Mesenchymal stem cell (in vitro differentiated cells and primary cell): ENCODE measurements at regions not wholly inside any gene's neighbourhood (a gene's known extent, or its start where the extent isn't known, plus 50 kb on each side); places are given as distances from the start of the nearest gene placed in this dataset.

ENCODE experiments used
- DNase-seq: peaks from one replicate; pipeline ENCODE4 v3.0.0-alpha.2; 2013
- H2AFZ ChIP-seq: one replicate; pipeline ENCODE4 v1.6.1; 2013; ENCODE audit warnings: low read depth, mild to moderate bottlenecking, control low read depth, inconsistent platforms, low read length, moderate library complexity
- H2AK5ac ChIP-seq: 2 replicates; pipeline ENCODE4 v1.6.1; 2013; ENCODE audit warnings: low read length, moderate library complexity, mild to moderate bottlenecking, inconsistent platforms; ENCODE audit not compliant: severe bottlenecking
- H2BK120ac ChIP-seq: one replicate; pipeline ENCODE4 v1.6.1; 2013; ENCODE audit warnings: low read depth, mild to moderate bottlenecking, inconsistent platforms, low read length, moderate library complexity
- H2BK12ac ChIP-seq, 2 experiments: one replicate each; pipeline ENCODE4 v1.6.1; 2013; ENCODE audit warnings: inconsistent platforms in 2 of 2, low read length in 2 of 2, mild to moderate bottlenecking in 2 of 2, moderate library complexity in 2 of 2, control low read depth in 1 of 2
- H2BK15ac ChIP-seq: one replicate; pipeline ENCODE4 v1.6.1; 2013; ENCODE audit warnings: mild to moderate bottlenecking, low read depth, inconsistent platforms; ENCODE audit not compliant: poor library complexity, severe bottlenecking
- H2BK5ac ChIP-seq: 2 replicates; pipeline ENCODE4 v1.6.1; 2013; ENCODE audit warnings: low read depth, mild to moderate bottlenecking, low read length, control low read depth, inconsistent platforms; ENCODE audit not compliant: poor library complexity, severe bottlenecking
- H3K14ac ChIP-seq, 2 experiments: one replicate each; pipeline ENCODE4 v1.6.1; 2013; ENCODE audit warnings: inconsistent platforms in 2 of 2, low read length in 2 of 2, control low read depth in 1 of 2, mild to moderate bottlenecking in 1 of 2, moderate library complexity in 1 of 2
- H3K18ac ChIP-seq, 2 experiments: one replicate each; pipeline ENCODE4 v1.6.1; 2013; ENCODE audit warnings: inconsistent platforms in 2 of 2, low read length in 2 of 2, control low read depth in 1 of 2, low read depth in 1 of 2, mild to moderate bottlenecking in 1 of 2
- H3K23ac ChIP-seq, 2 experiments: one replicate each; pipeline ENCODE4 v1.6.1; 2013; ENCODE audit warnings: inconsistent platforms in 2 of 2, low read length in 2 of 2, mild to moderate bottlenecking in 2 of 2, moderate library complexity in 2 of 2, control low read depth in 1 of 2
- H3K27ac ChIP-seq: 2 replicates; pipeline ENCODE4 v1.5.1; 2013; ENCODE audit warnings: mild to moderate bottlenecking, moderate library complexity, low read length, control low read depth, inconsistent platforms; ENCODE audit not compliant: poor library complexity, severe bottlenecking
- H3K27me3 ChIP-seq, 2 experiments: 2 replicates each; pipeline versions ENCODE4 v1.6.1 to v1.7.0; 2013; ENCODE audit warnings: low read length in 2 of 2, mild to moderate bottlenecking in 2 of 2, moderate library complexity in 2 of 2, control low read depth in 1 of 2, inconsistent platforms in 1 of 2; ENCODE audit not compliant: control insufficient read depth in 1 of 2, insufficient read depth in 1 of 2
- H3K36me3 ChIP-seq, 2 experiments: 2 replicates each; pipeline versions ENCODE4 v1.6.1 to v1.7.0; 2013; ENCODE audit warnings: low read length in 2 of 2, control low read depth in 1 of 2, inconsistent platforms in 1 of 2, low read depth in 1 of 2, mild to moderate bottlenecking in 1 of 2; ENCODE audit not compliant: insufficient read depth in 2 of 2, control insufficient read depth in 1 of 2
- H3K4ac ChIP-seq, 2 experiments: one replicate each; pipeline ENCODE4 v1.6.1; 2013; ENCODE audit warnings: inconsistent platforms in 2 of 2, low read length in 2 of 2, mild to moderate bottlenecking in 2 of 2, moderate library complexity in 2 of 2, control low read depth in 1 of 2, low read depth in 1 of 2
- H3K4me1 ChIP-seq: 2 replicates; pipeline ENCODE4 v1.6.1; 2013; ENCODE audit warnings: low read depth, low read length, control low read depth; ENCODE audit not compliant: control insufficient read depth, insufficient read depth
- H3K4me2 ChIP-seq: 2 replicates; pipeline ENCODE4 v1.6.1; 2013; ENCODE audit warnings: low read length, mild to moderate bottlenecking, inconsistent platforms; ENCODE audit not compliant: poor library complexity, severe bottlenecking
- H3K4me3 ChIP-seq, 2 experiments: 2 replicates each; pipeline versions ENCODE4 v1.5.1 to v1.7.0; 2013; ENCODE audit warnings: low read length in 2 of 2, mild to moderate bottlenecking in 2 of 2, control low read depth in 1 of 2, low read depth in 1 of 2; ENCODE audit not compliant: insufficient read depth in 1 of 2
- H3K79me1 ChIP-seq: replicated peaks from 2 replicates; pipeline ENCODE4 v1.6.1; 2013; ENCODE audit warnings: mild to moderate bottlenecking, control low read depth, low read length, inconsistent platforms; ENCODE audit not compliant: poor library complexity, severe bottlenecking
- H3K9ac ChIP-seq: 2 replicates; pipeline ENCODE4 v1.7.0; 2013; ENCODE audit warnings: mild to moderate bottlenecking, low read length, moderate library complexity
- H3K9me3 ChIP-seq: 2 replicates; pipeline ENCODE4 v1.7.0; 2013; ENCODE audit warnings: mild to moderate bottlenecking, low read length; ENCODE audit not compliant: control insufficient read depth
- H4K8ac ChIP-seq: one replicate; pipeline ENCODE4 v1.6.1; 2013; ENCODE audit warnings: inconsistent platforms, mild to moderate bottlenecking, low read length, moderate library complexity
- H4K91ac ChIP-seq: one replicate; pipeline ENCODE4 v1.6.1; 2013; ENCODE audit warnings: mild to moderate bottlenecking, low read length, inconsistent platforms
- WGBS: methylation state at CpG from one replicate; pipeline ENCODE4 v1.1.7; 2013; ENCODE audit warnings: mixed read lengths; 5-methylcytosine and 5-hydroxymethylcytosine counted together

- H2AK5ac ChIP-seq, result no peak overlapping the region
- H3K14ac ChIP-seq, result no peak overlapping the region
- H2AFZ ChIP-seq, result no peak overlapping the region
- no peak overlapping the region for H3K4me2 ChIP-seq
- no peak overlapping the region for H3K23ac ChIP-seq
- H4K8ac ChIP-seq, result no peak overlapping the region
- no peak overlapping the region for H2BK5ac ChIP-seq
- 70% methylated on average over 3 of the region's 4 CpGs for WGBS
- H3K9ac ChIP-seq, result no peak overlapping the region
- no peak overlapping the region for H4K91ac ChIP-seq
- H3K4me3 ChIP-seq, result no peak overlapping the region
- no peak overlapping the region for H2BK12ac ChIP-seq
- H3K27ac ChIP-seq, result no peak overlapping the region
- H2BK120ac ChIP-seq, result no peak overlapping the region
- peak overlapping the region in 1 of 2 experiments; percentile 26 for H3K4ac ChIP-seq
- no peaks in the 10 kb centered on the region for H3K9me3 ChIP-seq
- no peaks in the 10 kb centered on the region for H3K36me3 ChIP-seq
- H2BK15ac ChIP-seq, result no peak overlapping the region
- no peaks in the 10 kb centered on the region for H3K79me1 ChIP-seq
- H3K27me3 ChIP-seq, result peaks cover 0 to 79% of the 10 kb centered on the region in 2 experiments
- H3K18ac ChIP-seq, result peak overlapping the region in 1 of 2 experiments; percentile 55
- DNase-seq, result no peak
- peaks cover 3% of the 10 kb centered on the region for H3K4me1 ChIP-seq
Measured at GRCh38 chr10:29184205-29185000, 104.5 kb upstream of the LYZL1 start.

- Histone ChIP-seq H2AK5ac (no peak overlapping the region), H3K18ac (no peak overlapping the region), H3K36me3 (no peaks in the 10 kb centered on the region), H2BK15ac (no peak overlapping the region), H2AFZ (no peak overlapping the region), H3K9ac (no peak overlapping the region), H3K9me3 (no peaks in the 10 kb centered on the region), H3K4ac (no peak overlapping the region), H2BK5ac (no peak overlapping the region), H3K4me3 (no peak overlapping the region), H3K4me1 (peaks cover 3% of the 10 kb centered on the region), H3K14ac (no peak overlapping the region), H3K27me3 (peaks cover 0 to 76% of the 10 kb centered on the region in 2 experiments), H2BK120ac (no peak overlapping the region), H2BK12ac (no peak overlapping the region), H3K79me1 (no peaks in the 10 kb centered on the region), H4K8ac (no peak overlapping the region), H3K4me2 (no peak overlapping the region), H3K23ac (no peak overlapping the region), H4K91ac (no peak overlapping the region), H3K27ac (no peak overlapping the region)
- WGBS, result 92% methylated on average over 4 of the region's 5 CpGs
- no peak for DNase-seq
Measured at GRCh38 chr10:29185050-29185449, 103.8 kb upstream of the LYZL1 start.

- Histone ChIP-seq H3K18ac (peak overlapping the region in 1 of 2 experiments; percentile 41), H3K27ac (no peak overlapping the region), H2AFZ (no peak overlapping the region), H3K23ac (no peak overlapping the region), H3K36me3 (no peaks in the 10 kb centered on the region), H3K4me3 (no peak overlapping the region), H2BK15ac (no peak overlapping the region), H3K4ac (no peak overlapping the region), H3K79me1 (no peaks in the 10 kb centered on the region), H3K14ac (peak overlapping the region in 1 of 2 experiments; percentile 41), H2BK5ac (no peak overlapping the region), H3K9ac (no peak overlapping the region), H2BK12ac (peak overlapping the region in 1 of 2 experiments; percentile 58), H2AK5ac (no peak overlapping the region), H2BK120ac (no peak overlapping the region), H4K8ac (no peak overlapping the region), H3K4me2 (no peak overlapping the region), H3K9me3 (no peaks in the 10 kb centered on the region), H4K91ac (no peak overlapping the region), H3K4me1 (peaks cover 3% of the 10 kb centered on the region), H3K27me3 (peaks cover 0 to 78% of the 10 kb centered on the region in 2 experiments)
- 47% methylated on average over 3 of the region's 3 CpGs for WGBS
- no peak for DNase-seq
Measured at GRCh38 chr10:29186221-29186620, 102.6 kb upstream of the LYZL1 start.

- Histone ChIP-seq H4K91ac (peak overlapping the region; percentile 73), H4K8ac (no peak overlapping the region), H3K14ac (no peak overlapping the region), H3K18ac (peak overlapping the region in 1 of 2 experiments; percentile 69), H2BK120ac (no peak overlapping the region), H3K9me3 (no peaks in the 10 kb centered on the region), H3K23ac (peak overlapping the region in 1 of 2 experiments; percentile 27), H3K9ac (no peak overlapping the region), H3K79me1 (no peaks in the 10 kb centered on the region), H2BK15ac (no peak overlapping the region), H3K27me3 (peaks cover 0 to 71% of the 10 kb centered on the region in 2 experiments), H3K4me1 (peaks cover 3% of the 10 kb centered on the region), H2BK5ac (no peak overlapping the region), H3K36me3 (no peaks in the 10 kb centered on the region), H2AK5ac (no peak overlapping the region), H3K4me2 (no peak overlapping the region), H2AFZ (no peak overlapping the region), H2BK12ac (peak overlapping the region; percentile 29 to 56), H3K4ac (no peak overlapping the region), H3K4me3 (peak overlapping the region in 1 of 2 experiments; percentile 20), H3K27ac (no peak overlapping the region)
- no peak for DNase-seq
- WGBS, result 66% methylated on average over 2 of the region's 2 CpGs
Measured at GRCh38 chr10:29189256-29189655, 99.6 kb upstream of the LYZL1 start.
